Neural cell (in vitro differentiated cells): ENCODE measurements at regions not wholly inside any gene's neighbourhood (a gene's known extent, or its start where the extent isn't known, plus 50 kb on each side); places are given as distances from the start of the nearest gene placed in this dataset.

ENCODE experiments used
- H2AFZ ChIP-seq: fragments of 200-600, 300-800 bp; sonication (generic), shearing (Covaris generic); 2 replicates; pipeline ENCODE4 v1.6.0; 2014; ENCODE audit warnings: low read depth, mild to moderate bottlenecking, antibody characterized with exemption, low read length, moderate library complexity
- H3F3A ChIP-seq: fragments of 200-600 bp; shearing (Covaris generic); 2 replicates; pipeline ENCODE4 v1.6.1; 2016; ENCODE audit warnings: mild to moderate bottlenecking, moderate library complexity, mixed read lengths, antibody characterized with exemption, low read length; ENCODE audit not compliant: insufficient read depth, poor library complexity, severe bottlenecking
- H3K27ac ChIP-seq: fragments of 200-600, 300-800 bp; sonication (generic), shearing (Covaris generic); 2 replicates; pipeline ENCODE4 v1.5.1; 2014; ENCODE audit warnings: mild to moderate bottlenecking, low read length, moderate library complexity
- H3K27me3 ChIP-seq: fragments of 300-800, 200-600 bp; sonication (generic), shearing (Covaris generic); 2 replicates; pipeline ENCODE4 v1.6.0; 2014; ENCODE audit warnings: mild to moderate bottlenecking, low read depth, low read length, moderate library complexity; ENCODE audit not compliant: insufficient read depth
- H3K36me3 ChIP-seq: fragments of 300-800, 200-600 bp; sonication (generic), shearing (Covaris generic); 2 replicates; pipeline ENCODE4 v1.5.1; 2014; ENCODE audit warnings: mild to moderate bottlenecking, antibody characterized with exemption, low read length, moderate library complexity; ENCODE audit not compliant: insufficient read depth
- H3K4me2 ChIP-seq: fragments of 300-800, 200-600 bp; sonication (generic), shearing (Covaris generic); 2 replicates; pipeline ENCODE4 v1.6.0; 2014; ENCODE audit warnings: mild to moderate bottlenecking, low read length
- H3K4me3 ChIP-seq: fragments of 300-800, 200-600 bp; sonication (generic), shearing (Covaris generic); 2 replicates; pipeline ENCODE4 v1.5.1; 2014; ENCODE audit warnings: mild to moderate bottlenecking, low read length, moderate library complexity
- H3K79me2 ChIP-seq: fragments of 200-600 bp; shearing (Covaris generic); replicated peaks from 2 replicates; pipeline ENCODE4 v1.6.0; 2014; ENCODE audit warnings: mild to moderate bottlenecking, low read length, moderate library complexity; ENCODE audit not compliant: insufficient read depth
- H3K9ac ChIP-seq: fragments of 300-800, 200-600 bp; sonication (generic), shearing (Covaris generic); 2 replicates; pipeline ENCODE4 v1.6.1; 2016; ENCODE audit warnings: mild to moderate bottlenecking, low read length, mixed read lengths
- H3K9me2 ChIP-seq: fragments of 200-600 bp; shearing (Covaris generic); 2 replicates; pipeline ENCODE4 v1.6.1; 2016; ENCODE audit warnings: mild to moderate bottlenecking, low read length, mixed read lengths; ENCODE audit not compliant: insufficient read depth
- H3K9me3 ChIP-seq: fragments of 200-600, 300-800 bp; sonication (generic), shearing (Covaris generic); 2 replicates; pipeline ENCODE4 v1.6.1; 2016; ENCODE audit warnings: mild to moderate bottlenecking, mixed run types, low read length, moderate library complexity, mixed read lengths
- H4K20me1 ChIP-seq: fragments of 200-600 bp; shearing (Covaris generic); 2 replicates; pipeline ENCODE4 v1.6.1; 2016; ENCODE audit warnings: mild to moderate bottlenecking, mixed run types; ENCODE audit not compliant: insufficient read depth
- EP300 ChIP-seq: fragments of 450-650 bp; conservative IDR thresholded peaks from 2 replicates; pipeline ENCODE4 v1.6.1; 2014; ENCODE audit warnings: antibody characterized with exemption, mild to moderate bottlenecking, moderate library complexity; ENCODE audit not compliant: poor library complexity, severe bottlenecking
- EZH2 ChIP-seq: fragments of 200-600, 300-800 bp; shearing (Covaris generic), sonication (generic); IDR thresholded peaks from 2 replicates; pipeline ENCODE4 v1.6.1; 2014; ENCODE audit warnings: antibody characterized with exemption, low read length, borderline replicate concordance, mild to moderate bottlenecking; ENCODE audit not compliant: insufficient read depth, poor library complexity, severe bottlenecking
- MXI1 ChIP-seq: fragments of 450-650 bp; conservative IDR thresholded peaks from 2 replicates; pipeline ENCODE4 v1.6.1; 2014; ENCODE audit warnings: antibody characterized with exemption, mild to moderate bottlenecking; ENCODE audit not compliant: poor library complexity, severe bottlenecking
- POLR2AphosphoS5 ChIP-seq: IDR thresholded peaks from 2 replicates; pipeline ENCODE4 v1.6.1; 2012
- RAD21 ChIP-seq: fragments of 450-650 bp; conservative IDR thresholded peaks from 2 replicates; pipeline ENCODE4 v1.6.1; 2014; ENCODE audit warnings: antibody characterized with exemption, mild to moderate bottlenecking, moderate library complexity
- SMC3 ChIP-seq: fragments of 450-650 bp; conservative IDR thresholded peaks from 2 replicates; pipeline ENCODE4 v1.6.1; 2014; ENCODE audit warnings: antibody characterized with exemption, mild to moderate bottlenecking, moderate library complexity; ENCODE audit not compliant: poor library complexity
- TAF1 ChIP-seq: IDR thresholded peaks from 2 replicates; pipeline ENCODE4 v1.6.1; 2012; ENCODE audit warnings: low read depth
- TF ChIP-seq, protein P1 (sequence below): fragments of 450-650 bp; IDR thresholded peaks from 2 replicates; pipeline ENCODE4 v1.5.1; 2014; ENCODE audit warnings: antibody characterized with exemption, mild to moderate bottlenecking, moderate library complexity; ENCODE audit not compliant: poor library complexity, severe bottlenecking
- TF ChIP-seq, protein P2 (sequence below): IDR thresholded peaks from 2 replicates; pipeline ENCODE4 v1.6.1; 2012; ENCODE audit warnings: borderline replicate concordance

DNA sequence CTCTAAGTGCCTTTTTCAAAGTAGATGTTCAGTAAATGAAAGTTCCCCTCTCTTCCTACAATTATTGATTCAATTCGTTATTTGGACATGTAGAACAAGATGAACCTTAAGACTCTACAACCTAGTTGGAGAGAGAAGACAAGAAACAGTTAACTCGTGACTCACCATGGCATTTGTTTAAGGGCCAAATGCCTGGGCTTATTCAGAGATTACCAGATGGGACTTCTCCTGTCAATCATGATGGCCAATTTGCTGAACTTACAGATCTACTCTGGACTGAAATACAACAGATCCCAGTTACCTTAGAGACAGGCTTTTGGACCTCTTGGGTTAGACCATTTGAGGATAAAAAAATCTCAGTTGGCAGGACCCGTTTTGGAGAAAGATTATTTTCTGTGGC is 93.5 kb downstream of the C1orf94 start:
- Histone ChIP-seq H3K79me2 (no peaks in the 10 kb centered on the region), H3K27me3 (no peaks in the 10 kb centered on the region), H3F3A (no peaks in the 10 kb centered on the region), H4K20me1 (no peaks in the 10 kb centered on the region), H3K9me3 (no peaks in the 10 kb centered on the region), H3K4me2 (no peak overlapping the region), H3K9me2 (no peaks in the 10 kb centered on the region), H3K4me3 (no peak overlapping the region), H3K36me3 (no peaks in the 10 kb centered on the region), H3K9ac (no peak overlapping the region), H3K27ac (no peak overlapping the region), H2AFZ (no peak overlapping the region)
- no peak for TF ChIP-seq TAF1
- no peak for TF ChIP-seq POLR2AphosphoS5
- TF ChIP-seq EP300, result no peak
- no peak for TF ChIP-seq EZH2
- TF ChIP-seq, protein P1, sequence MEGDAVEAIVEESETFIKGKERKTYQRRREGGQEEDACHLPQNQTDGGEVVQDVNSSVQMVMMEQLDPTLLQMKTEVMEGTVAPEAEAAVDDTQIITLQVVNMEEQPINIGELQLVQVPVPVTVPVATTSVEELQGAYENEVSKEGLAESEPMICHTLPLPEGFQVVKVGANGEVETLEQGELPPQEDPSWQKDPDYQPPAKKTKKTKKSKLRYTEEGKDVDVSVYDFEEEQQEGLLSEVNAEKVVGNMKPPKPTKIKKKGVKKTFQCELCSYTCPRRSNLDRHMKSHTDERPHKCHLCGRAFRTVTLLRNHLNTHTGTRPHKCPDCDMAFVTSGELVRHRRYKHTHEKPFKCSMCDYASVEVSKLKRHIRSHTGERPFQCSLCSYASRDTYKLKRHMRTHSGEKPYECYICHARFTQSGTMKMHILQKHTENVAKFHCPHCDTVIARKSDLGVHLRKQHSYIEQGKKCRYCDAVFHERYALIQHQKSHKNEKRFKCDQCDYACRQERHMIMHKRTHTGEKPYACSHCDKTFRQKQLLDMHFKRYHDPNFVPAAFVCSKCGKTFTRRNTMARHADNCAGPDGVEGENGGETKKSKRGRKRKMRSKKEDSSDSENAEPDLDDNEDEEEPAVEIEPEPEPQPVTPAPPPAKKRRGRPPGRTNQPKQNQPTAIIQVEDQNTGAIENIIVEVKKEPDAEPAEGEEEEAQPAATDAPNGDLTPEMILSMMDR, result no peak
- TF ChIP-seq, protein P2, sequence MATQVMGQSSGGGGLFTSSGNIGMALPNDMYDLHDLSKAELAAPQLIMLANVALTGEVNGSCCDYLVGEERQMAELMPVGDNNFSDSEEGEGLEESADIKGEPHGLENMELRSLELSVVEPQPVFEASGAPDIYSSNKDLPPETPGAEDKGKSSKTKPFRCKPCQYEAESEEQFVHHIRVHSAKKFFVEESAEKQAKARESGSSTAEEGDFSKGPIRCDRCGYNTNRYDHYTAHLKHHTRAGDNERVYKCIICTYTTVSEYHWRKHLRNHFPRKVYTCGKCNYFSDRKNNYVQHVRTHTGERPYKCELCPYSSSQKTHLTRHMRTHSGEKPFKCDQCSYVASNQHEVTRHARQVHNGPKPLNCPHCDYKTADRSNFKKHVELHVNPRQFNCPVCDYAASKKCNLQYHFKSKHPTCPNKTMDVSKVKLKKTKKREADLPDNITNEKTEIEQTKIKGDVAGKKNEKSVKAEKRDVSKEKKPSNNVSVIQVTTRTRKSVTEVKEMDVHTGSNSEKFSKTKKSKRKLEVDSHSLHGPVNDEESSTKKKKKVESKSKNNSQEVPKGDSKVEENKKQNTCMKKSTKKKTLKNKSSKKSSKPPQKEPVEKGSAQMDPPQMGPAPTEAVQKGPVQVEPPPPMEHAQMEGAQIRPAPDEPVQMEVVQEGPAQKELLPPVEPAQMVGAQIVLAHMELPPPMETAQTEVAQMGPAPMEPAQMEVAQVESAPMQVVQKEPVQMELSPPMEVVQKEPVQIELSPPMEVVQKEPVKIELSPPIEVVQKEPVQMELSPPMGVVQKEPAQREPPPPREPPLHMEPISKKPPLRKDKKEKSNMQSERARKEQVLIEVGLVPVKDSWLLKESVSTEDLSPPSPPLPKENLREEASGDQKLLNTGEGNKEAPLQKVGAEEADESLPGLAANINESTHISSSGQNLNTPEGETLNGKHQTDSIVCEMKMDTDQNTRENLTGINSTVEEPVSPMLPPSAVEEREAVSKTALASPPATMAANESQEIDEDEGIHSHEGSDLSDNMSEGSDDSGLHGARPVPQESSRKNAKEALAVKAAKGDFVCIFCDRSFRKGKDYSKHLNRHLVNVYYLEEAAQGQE, result no peak
- TF ChIP-seq RAD21, result no peak
- TF ChIP-seq MXI1, result no peak
- TF ChIP-seq SMC3, result no peak

DNA sequence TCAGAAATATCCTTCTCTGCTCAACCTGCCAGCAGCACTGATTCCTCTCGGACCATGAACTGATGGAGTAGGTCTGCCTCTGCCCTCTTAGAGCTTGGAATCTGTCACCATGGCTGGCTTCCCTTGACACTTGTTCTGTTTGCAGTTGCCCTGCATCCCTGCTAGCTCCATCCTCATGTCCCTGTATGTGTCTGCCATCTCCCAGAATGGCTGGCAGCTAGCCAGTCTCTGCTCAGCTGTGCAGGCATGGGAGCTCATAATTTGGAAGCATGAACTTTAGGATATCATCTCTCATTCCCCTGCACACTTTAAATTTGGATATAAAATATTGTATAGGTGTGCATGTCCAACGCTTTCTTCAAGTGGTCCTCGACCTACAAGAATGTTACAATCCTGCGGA is 95.4 kb downstream of the C1orf94 start:
- Histone ChIP-seq H2AFZ (no peak overlapping the region), H3K27ac (no peak overlapping the region), H3K4me3 (no peak overlapping the region), H3K4me2 (no peak overlapping the region), H3K79me2 (no peaks in the 10 kb centered on the region), H3F3A (no peaks in the 10 kb centered on the region), H3K27me3 (no peaks in the 10 kb centered on the region), H4K20me1 (no peaks in the 10 kb centered on the region), H3K9me2 (no peaks in the 10 kb centered on the region), H3K36me3 (no peaks in the 10 kb centered on the region), H3K9ac (no peak overlapping the region), H3K9me3 (no peaks in the 10 kb centered on the region)
- TF ChIP-seq POLR2AphosphoS5 (no peak), EP300 (no peak), TAF1 (no peak), EZH2 (no peak), SMC3 (no peak), RAD21 (no peak), MXI1 (no peak)
- TF ChIP-seq, protein P2, result no peak
- TF ChIP-seq, protein P1, result no peak
